ENCODE measurements at regions not wholly inside any gene's neighbourhood (a gene's known extent, or its start where the extent isn't known, plus 50 kb on each side); places are given as distances from the start of the nearest gene placed in this dataset.

- no peak for DNase-seq (ENCODE audit: low read depth in 2 of 2)
These were observed 537.5 kb downstream of the QKI start for GRCh38 chr6:163952005-163952404.

DNA sequence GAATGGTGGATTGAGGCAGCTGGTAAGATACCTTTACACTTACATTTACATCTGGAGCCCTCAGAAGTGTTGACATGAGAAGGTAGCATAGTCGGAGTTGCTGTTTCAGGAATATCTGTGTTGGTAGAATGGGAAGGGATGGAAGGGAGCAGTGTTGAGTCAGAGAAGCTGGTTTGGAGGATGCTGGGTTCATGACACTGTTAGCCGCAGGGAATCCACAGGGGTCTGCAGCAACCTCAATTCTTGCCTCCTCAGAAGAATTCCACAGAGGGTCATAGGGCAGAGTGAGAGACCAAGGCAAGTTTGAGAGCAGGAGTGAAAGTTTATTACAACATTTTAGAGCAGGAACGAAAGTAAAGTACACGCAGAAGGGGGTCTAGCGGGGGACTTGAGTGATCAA lies 536.8 kb downstream of the QKI start:
- DNase-seq (ENCODE audit: low read depth in 2 of 2): no peak

GRCh38 chr6:163950159-163950558 lies 535.6 kb downstream of the QKI start:
- DNase-seq (ENCODE audit: low read depth in 2 of 2): no peak

GRCh38 chr6:163949431-163949830 lies 534.9 kb downstream of the QKI start:
- no peak for DNase-seq (ENCODE audit: low read depth in 2 of 2)

- no peak for DNase-seq (ENCODE audit: low read depth in 2 of 2)
These were observed 533.7 kb downstream of the QKI start for GRCh38 chr6:163948250-163948649.

GRCh38 chr6:163947276-163947675 lies 532.8 kb downstream of the QKI start:
- DNase-seq (ENCODE audit: low read depth in 2 of 2): no peak

- DNase-seq (ENCODE audit: low read depth in 2 of 2): no peak
These were observed 531.9 kb downstream of the QKI start for GRCh38 chr6:163946437-163946836.

- DNase-seq (ENCODE audit: low read depth in 2 of 2): no peak
These were observed 531.3 kb downstream of the QKI start for GRCh38 chr6:163945808-163946207.

DNA sequence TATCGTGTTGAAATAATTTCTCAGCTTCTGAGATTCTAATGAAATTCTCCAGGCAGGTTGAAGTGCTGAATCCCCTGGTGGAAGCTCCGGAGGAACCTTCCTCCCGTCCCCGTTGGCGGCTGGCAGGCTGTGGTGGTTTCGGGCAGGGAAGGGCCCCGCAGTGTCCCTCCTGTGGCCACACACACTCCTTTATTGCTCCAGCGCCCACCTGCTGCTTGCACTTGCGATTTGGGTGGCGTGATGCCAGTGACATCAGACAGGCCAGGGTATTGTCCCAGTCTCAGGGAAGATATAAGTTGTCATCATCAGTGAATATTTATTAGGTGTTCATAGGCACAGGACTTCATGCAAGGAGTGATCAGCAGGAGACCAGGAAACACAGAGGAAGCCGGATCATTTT lies 530.4 kb downstream of the QKI start:
- DNase-seq (ENCODE audit: low read depth in 2 of 2): no peak

DNA sequence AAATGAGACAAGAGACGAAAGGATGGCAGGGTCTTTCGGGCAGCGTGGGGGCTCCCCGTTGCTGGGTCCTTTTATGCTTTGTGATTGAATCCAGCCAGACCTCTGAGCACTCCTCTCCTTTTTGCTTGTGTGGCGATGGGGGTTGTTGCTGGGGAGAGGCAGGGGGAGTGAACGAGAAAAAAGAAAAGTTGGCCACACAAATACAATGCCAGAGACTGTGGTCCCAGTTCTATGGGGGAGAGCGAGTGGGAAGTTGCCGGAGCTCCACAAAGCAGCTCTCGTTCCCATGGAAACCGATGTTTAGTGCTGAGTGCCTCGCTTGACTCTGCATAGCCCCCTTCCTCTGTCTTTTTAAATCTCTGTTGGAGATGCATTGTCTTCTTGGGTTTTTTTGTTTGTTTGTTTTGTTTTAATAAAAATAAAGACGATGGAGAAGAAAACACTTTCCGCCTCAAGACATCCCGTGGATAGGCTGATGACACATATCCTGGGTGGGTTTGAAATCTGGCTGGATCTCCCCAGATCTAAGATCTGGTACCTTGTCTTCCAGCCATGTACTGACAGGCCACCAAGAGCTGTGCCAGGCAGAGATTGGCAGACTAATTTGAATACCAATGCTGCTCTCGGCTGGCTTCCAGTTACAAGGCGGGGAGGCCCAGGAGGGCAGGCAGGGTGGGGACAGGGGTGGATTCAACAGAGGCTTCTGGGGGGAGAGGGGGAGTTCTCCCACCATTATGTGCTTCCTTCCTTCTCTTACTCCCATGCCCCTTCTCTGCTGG lies 529.3 kb downstream of the QKI start:
- DNase-seq (ENCODE audit: low read depth in 2 of 2): no peak

GRCh38 chr6:163942790-163943189 lies 528.3 kb downstream of the QKI start:
- DNase-seq (ENCODE audit: low read depth in 2 of 2): no peak

DNA sequence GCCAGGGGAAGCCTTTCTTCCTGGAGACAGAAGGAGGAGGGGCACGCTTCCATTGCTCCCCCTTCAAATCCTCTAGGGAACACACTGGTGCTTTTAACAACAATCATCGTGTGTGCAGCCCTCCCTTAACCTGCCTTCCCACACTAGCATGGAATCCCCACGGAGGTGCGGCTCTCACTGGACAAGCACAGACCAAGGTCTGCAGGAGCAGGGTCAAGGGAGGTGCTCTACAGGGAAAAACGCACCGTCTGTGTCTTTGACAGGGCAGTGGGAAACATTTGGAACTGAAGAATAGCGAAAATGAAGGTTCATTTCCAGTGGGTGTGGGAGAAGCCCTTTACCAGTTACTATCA lies 527.1 kb downstream of the QKI start:
- no peak for DNase-seq (ENCODE audit: low read depth in 2 of 2)

DNA sequence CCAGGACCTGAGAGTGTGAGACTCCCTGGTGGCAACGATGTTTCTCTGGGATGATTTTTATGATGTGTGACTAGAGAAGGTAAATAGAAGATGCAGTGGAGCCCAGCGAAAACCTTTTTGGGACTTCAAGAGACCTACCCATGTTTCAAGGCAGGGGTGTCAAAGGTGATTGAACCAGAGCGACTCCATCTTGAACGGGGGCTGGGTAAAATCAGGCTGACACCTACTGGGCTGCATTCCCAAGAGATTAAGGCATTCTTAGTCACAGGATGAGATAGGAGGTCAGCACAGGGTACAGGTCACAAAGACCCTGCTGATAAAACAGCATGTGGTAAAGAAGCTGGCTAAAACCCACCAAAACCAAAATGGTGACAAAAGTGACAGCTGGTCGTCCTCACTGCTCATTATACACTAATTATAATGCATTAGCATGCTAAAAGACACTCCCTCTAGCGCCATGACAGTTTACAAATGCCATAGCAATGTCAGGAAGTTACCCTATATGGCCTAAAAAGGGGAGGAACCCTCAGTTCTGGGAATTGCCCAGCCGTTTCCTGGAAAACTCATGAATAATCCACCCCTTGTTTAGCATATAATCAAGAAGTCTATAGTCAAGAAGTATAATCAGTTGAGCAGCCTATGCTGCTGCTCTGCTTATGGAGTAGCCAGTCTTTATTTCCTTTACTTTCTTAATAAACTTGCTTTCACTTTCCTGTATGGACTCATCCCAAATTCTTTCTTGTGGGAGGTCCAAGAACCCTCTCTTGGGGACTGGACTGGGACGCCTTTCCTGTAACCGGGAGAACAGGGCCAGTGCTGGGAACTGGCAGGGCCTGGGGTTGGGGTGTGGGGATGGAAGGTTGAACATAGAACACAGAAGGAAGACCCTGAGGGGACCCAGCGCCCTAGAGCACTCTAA lies 526.4 kb downstream of the QKI start:
- no peak for DNase-seq (ENCODE audit: low read depth in 2 of 2)

DNA sequence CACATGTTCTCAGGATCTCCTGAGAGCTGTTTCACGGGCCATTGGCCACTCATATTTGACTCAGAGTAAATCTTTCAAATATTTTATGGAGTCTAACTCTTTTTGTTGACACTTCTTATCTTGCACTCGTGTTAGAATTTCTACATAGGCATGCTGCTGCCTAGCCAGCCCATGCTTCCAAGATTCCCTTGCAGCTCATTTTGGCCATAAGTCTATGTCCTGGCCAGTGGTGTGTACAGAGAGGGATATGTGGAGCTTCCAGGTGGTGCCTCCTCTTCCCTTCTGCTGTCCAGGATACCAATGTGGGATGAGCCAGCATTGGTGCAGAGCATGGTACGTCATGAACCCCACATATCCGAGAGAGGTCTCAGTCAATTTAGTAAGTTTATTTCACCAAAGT lies 522.6 kb downstream of the QKI start:
- no peak for DNase-seq (ENCODE audit: low read depth in 2 of 2)

DNA sequence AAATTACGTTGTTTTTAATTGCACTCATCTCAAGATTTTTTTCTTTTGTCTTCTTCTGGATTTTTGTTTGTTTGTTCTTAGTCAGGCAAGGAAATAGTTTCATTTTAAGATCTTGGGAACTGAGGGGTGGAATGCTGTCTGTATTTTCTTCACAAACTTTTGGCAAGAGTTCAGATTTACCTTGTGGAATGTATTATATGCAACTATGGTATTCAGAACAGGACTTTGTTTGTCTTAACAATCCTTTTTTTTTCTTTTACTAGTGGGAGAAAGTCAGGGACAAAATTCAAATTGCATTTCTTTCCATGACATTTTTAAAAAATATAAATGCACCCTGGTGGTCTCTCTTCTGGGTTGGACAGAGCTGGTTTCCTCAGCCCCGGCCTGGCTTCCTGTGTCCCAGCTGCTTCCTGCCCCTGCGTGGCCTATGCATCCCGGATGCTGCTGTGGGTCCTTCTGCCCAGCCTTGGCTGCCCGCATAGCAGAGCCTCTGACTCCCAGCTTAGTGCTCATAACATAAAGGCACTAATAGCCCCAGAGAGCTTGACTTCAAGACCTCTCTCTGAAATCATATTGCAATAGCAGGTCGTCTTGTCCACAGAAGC lies 520.7 kb downstream of the QKI start:
- DNase-seq (ENCODE audit: low read depth in 2 of 2): no peak

DNA sequence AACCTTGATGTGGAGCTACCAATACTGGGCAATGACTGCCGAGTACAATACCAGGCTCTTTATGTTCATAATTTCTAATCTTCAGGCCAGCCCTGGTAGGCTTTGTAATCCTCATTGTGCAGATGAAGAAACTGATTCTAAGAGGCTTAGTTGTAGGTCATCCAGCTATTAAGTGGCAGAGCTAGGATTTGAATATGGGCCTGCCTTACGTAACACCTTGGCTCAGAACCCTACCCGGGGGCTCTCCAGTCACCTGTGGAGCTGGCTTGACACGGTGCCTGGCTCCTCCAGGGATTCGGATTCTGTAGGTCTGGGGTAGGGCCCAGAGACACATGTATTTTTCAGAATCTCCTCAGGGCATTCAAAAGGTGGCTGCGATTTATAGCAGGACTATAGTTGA lies 515.5 kb downstream of the QKI start:
- no peak for DNase-seq (ENCODE audit: low read depth in 2 of 2)

DNA sequence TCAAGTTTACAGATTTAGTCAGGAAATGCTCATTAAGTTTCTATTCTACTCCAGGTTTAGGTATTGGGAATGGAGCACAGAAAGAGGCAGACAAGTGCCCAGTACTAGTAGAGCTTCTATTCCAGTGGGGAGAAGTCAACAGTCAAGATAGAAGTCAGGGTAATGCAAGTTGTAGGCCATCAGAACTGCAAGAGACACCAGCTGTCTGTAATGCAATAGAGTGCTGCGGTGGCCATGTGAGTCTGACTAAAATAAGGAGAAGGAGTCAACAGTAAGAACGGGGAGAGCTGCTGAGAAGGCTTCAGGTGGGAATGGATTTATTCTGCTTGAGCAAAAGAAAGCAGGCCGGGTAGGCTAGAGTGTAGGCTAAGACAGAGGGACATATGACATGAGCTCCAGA lies 515.0 kb downstream of the QKI start:
- DNase-seq (ENCODE audit: low read depth in 2 of 2): no peak

- no peak for DNase-seq (ENCODE audit: low read depth in 2 of 2)
These were observed 512.1 kb downstream of the QKI start for GRCh38 chr6:163926642-163927041.

GRCh38 chr6:163925839-163926238 lies 511.3 kb downstream of the QKI start:
- no peak for DNase-seq (ENCODE audit: low read depth in 2 of 2)

DNA sequence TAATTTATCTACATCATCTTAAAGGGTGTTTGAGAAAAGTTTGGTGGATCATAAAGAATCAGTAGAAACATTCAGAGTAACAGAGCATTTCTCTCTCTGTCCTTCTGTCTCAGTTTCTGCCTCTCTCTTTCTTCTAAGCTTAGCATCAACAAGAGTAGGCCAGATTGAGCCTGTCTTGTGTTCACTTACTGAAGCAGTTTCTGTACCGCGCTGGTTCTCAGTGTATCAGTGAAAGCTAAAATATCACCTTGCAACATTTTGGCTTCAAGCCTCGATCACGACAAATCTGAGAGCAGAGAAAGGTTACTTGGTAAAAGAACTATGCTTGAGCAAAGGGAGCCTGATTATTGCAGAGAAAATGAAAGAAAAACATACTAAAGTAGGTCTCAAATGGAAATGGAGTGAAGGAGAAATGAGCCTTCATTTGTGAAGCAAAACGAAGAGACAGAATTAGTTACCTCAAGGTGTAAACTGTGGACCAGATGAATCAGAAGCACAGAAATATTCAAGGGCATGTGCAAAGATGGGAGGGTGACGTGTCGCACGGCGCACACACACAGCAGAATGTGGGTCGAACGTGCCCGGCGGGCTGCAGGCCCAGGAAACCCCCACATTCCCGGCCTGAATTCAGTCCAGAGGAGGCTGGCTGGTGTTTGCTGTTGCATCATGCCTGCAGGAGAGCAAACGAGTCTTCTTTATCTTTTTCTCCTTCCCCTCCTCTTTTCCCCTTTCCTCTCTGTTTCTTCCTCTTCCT lies 509.3 kb downstream of the QKI start:
- no peak for DNase-seq (ENCODE audit: low read depth in 2 of 2)

GRCh38 chr6:163922562-163922961 lies 508.0 kb downstream of the QKI start:
- no peak for DNase-seq (ENCODE audit: low read depth in 2 of 2)

DNA sequence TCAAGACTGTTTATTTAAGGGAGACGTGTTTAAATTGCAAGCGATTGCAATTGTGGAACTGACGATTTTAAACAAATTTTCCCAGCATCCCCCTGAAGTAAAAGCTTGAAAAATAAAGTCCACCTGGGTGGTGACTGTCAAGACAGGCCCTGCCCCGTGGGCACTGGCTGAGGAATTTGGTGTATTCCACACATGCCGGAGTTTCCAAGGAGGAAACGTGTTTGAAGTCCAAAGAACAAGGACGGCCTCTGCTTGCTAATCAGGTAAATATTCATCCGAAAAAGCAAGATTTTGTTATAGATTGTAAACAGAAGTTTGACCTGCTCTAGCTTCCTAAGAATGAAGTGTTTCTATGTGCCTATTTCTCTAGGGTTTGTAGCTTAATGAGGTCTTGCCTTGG lies 505.1 kb downstream of the QKI start:
- no peak for DNase-seq (ENCODE audit: low read depth in 2 of 2)
